GM21447 (cell line): ENCODE measurements at regions not wholly inside any gene's neighbourhood (a gene's known extent, or its start where the extent isn't known, plus 50 kb on each side); places are given as distances from the start of the nearest gene placed in this dataset.

Experiments
- ATAC-seq: cut with Tn5 transposase; IDR thresholded peaks from one replicate; pipeline ENCODE4 v1.9.1; 2021; ENCODE audit not compliant: unreplicated experiment

DNA sequence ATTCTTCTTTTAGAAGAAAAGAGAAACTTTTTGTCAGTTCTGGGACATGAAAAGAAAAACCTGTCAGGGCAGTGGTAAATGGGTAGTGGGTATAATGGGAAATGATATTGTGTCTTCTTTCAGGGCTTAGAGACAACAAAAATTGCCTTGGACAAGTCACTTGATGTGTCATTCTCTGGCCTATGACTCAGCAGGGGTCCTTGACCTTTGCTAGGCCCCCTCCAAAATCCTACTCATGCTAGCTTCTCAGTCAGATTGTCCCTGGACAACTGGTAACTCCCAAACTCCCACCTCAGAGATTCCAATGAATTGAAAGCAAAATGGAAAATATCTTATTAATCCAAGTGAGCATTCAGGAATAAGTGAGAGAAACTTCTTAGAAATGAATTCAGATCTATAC is 258.8 kb upstream of the SPRY2 start:
- ATAC-seq, result no peak

GRCh38 chr13:80598189-80598588 is 257.3 kb upstream of the SPRY2 start:
- ATAC-seq, result no peak

GRCh38 chr13:80591976-80592740 is 251.2 kb upstream of the SPRY2 start:
- no peak for ATAC-seq

DNA sequence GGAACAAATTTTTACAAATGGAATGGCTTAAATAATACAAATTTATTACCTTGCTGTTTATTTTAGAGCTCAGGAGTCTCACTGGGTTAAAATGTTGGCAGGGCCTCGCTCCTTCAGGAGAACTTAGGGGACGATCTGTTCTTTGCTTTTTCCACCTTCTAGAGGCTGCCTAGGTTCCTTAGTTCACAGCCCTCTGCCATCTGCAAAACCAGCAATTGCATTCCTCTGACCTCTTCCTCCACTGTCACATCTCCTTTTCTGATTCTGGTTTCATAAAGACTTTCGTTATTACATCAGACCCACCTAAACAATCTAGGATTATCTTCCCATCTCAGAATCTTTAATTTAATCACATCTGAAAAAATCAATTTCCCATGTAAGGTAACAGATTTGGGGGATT is 249.6 kb upstream of the SPRY2 start:
- ATAC-seq, result no peak

DNA sequence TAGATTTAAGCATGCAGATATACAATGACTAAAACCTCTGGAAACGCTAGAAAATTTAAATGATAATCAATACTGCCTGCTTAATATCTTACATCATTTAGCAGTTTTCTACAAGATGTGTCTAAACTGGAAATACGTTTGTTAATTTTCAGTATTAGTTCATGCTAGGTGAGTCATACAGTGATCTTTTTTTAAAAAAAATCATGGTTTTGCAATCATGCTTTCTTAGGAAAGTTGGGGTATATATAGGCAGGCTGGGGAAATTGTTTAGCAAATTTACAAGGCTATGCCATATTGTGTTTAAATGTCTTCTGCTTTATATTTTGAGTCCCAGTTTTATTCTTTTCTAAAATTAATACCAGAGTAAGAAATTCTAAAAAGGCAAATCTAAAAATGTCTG is 245.4 kb upstream of the SPRY2 start:
- ATAC-seq, result no peak

DNA sequence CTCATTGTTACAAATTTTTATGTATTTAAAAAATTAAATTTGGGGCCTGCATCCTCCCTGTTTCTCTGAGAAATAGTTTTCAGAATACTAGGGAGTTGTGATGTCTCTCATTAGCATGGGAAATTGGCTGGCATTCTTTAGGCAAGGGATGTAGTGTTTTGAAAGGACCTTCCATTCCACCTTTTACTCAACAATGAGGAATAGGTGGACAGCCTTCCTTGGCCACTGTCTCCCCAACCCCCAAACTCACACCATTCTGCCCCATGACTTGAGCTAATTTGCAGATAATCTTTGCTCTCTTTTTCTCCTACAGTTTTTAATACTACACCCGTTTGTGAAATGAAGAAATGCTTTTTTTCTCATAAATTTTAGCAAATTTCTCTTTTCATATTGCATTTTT is 244.6 kb upstream of the SPRY2 start:
- no peak for ATAC-seq

GRCh38 chr13:80584785-80585184 is 243.9 kb upstream of the SPRY2 start:
- no peak for ATAC-seq

DNA sequence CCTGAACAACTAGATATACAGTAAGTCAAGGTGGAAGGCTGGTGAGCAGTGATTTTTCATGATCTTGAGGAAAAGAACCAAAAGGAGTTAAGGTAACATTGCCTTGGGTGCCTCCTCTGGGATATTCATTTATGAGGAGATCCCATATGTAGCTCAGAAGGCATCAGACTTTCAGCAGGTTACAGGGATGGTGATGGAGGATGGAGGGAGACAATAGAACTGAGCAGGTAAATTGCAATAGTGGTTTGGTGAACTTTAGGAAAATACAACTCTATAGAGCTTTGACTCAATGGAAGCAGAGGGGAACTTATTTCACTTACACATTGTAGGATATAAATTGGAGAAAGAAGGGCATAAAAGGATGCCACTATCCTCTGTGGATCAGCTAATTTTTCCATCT is 243.4 kb upstream of the SPRY2 start:
- ATAC-seq, result no peak

DNA sequence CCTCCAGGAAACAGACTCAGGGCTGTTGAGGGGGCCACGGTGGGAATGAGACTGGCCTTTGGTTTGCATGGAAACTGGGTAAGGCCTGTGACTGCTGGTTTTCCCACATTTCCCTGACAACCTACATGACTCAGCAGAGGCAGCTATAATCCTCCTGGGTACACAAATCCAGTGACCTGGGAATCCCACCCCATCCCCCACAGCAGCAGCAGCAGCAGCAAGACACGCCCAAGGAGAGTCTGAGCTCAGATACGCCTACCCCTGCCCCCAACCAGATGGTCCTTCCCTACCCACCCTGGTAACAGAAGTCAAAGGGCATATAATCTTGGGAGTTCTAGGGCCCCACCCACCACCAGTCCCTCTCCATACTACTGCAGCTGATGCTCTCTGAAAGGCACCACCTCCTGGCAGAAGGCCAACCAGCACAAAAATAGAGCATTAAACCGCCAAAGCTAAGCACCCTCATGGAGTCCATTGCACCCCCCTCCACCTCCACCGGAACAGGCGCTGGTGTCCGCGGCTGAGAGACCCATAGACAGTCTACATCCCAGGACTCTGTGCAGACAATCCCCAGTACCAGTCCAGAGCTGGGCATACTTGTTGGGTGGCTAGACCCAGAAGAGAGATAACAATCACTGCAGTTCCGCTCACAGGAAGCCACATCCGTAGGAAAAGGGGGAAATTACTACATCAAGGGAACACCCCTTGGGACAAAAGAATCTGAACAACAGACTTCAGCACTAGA is 237.2 kb upstream of the SPRY2 start:
- no peak for ATAC-seq

DNA sequence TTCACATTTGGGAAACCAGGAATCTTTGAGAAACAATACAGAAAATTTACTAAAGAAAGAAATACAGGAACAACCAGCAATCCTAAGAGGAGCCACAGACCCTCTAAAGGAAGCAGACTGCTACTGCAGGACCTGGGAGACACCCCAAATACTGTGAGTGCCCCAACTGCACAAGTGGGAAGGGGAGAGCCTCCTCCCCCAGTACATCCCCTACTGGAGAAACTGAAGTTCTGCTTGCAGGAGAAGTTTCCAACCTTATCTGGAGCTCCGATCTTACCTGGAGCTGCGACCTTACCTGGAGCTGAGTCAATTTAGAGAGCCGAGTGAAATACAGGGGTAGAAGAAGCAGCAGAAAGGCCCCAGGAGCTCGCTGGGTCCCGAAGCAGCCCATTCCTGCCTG is 236.4 kb upstream of the SPRY2 start:
- ATAC-seq, result no peak

- no peak for ATAC-seq
Observed at GRCh38 chr13:80574113-80574850, 233.4 kb upstream of the SPRY2 start.

DNA sequence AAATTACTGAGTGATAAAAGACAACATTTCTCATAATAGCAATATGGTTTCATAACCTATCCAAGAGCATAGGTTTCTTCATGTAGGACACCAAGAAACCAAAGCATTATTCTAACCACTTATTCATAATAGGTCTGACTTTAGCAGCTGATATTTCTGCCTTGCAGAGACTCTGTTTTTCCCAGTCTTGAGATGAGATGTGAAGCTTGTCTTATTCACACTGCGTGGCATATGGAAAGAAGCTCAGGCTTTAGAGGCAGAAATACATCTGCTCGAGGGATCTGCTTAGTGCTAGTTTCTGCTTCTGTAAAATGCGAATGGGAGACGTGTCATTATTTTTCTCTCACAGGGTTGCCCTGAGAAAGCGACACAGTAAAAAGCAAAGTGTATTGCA is 232.0 kb upstream of the SPRY2 start:
- no peak for ATAC-seq

GRCh38 chr13:80572308-80572922 is 231.5 kb upstream of the SPRY2 start:
- ATAC-seq, result no peak

DNA sequence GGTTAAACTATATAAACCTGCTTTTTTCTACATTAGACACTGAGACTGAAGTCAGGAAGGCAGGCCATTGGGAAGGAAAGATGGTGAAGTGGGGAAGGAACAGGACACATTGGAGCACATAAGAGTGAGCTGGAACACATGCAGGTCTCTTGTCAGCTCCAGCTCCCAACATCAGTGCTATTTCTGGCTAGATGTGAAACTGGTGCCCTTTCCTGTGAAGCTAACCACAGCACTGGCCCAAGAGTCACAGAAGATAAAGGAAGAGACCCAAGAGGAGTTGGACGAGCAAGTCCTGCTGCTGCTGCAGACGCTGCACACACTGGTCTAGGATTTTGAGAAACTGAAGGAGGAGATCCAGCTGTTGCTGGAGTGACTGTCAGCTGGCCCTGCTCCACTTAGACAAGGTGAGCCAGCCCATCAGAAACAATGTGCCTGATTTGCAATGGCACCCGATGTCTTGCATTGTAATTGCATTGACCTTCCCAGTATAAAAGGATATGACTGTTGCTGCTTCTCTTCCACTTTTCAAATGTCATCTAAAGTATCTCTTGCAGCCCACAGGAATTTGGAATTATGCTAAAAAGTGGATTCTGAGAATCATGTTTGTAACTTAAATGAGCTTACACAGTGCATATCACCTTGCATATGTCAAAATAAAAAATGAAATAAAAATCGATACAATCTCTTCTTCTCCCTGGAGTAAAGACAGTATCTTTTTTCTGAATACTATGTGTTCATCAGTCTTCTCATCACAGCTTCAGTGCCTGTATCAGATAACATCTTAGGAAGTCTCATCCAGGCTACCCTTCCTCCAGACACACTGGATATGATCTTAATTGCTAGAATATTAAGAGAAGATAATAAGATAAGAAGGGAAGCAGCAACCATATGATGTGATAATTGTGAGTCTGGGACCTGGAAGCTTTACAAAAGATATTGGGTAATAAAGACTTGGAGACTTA is 230.7 kb upstream of the SPRY2 start:
- ATAC-seq, result no peak

DNA sequence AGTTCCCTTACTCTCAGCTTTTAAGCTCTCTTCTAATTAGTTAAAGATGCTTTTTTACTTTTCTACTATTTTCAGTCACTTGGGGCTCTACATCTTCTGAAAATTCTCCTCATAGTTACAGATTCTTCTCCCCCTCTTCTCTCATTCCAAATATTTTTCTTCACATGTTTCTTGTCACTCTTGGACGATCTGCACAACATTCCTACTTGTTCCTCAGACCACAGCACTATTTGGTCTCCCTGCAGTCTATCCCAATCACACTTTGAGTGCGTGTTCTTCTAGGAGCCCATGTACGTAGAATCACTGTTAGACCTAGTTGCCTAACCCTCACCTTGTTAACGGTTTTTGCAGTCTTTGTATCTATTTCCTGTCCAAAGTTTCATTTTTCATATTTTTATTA is 222.5 kb upstream of the SPRY2 start:
- ATAC-seq, result no peak

GRCh38 chr13:80562433-80563156 is 221.7 kb upstream of the SPRY2 start:
- no peak for ATAC-seq

- no peak for ATAC-seq
Observed at GRCh38 chr13:80560609-80561008, 219.7 kb upstream of the SPRY2 start.

DNA sequence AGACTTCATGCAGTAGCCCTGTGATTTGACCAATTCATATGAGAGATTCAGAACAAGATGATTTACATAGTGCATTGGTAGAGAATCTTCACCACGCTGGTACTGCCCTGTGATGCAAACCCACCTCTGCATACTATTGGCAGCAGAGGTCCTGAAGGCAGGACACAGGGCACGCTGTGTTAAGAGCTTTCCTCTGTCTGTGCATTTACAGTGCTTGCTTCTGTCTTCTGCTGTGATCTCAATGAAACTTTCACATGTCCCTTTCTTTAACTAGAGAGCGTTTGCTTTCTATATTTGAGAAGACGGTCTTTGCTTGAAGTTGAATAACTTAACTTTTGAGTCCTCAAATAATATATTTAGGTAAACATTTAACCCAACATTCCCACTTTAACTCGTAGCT is 219.0 kb upstream of the SPRY2 start:
- ATAC-seq, result no peak

- no peak for ATAC-seq
Observed at GRCh38 chr13:80558074-80558473, 217.1 kb upstream of the SPRY2 start.
